ENCODE measurements at regions not wholly inside any gene's neighbourhood (a gene's known extent, or its start where the extent isn't known, plus 50 kb on each side); places are given as distances from the start of the nearest gene placed in this dataset.
"Not testable (repeated sequence)": the region's sequence is repeated elsewhere in the genome, so short reads cannot be mapped to it uniquely, and the experiment has no call there.

DNA sequence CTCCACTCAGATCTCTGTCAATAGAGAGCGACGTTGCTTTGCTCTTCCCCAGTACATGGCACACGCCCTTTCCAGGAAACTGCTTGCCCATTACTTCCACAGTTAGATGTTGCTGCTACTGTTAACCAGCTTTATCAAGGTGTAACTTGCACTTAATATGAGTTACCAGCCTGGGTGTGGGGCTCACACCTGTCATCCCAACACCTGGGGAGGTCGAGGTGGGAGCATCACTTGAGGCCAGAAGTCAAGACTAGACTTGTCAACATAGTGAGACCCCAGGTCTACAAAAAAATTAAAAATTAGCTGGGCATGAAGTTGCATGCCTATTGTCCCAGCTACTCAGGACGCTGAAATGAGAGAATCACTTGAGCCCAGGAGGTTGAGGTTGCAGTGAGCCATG, 177.1 kb upstream of the B3GAT1 start:
- TF ChIP-seq EZH2 (IDR thresholded peaks at IDR 0.05) (no peak), ELF1 (IDR thresholded peaks at IDR 0.05; ENCODE audit: borderline replicate concordance, low read depth) (no peak), FOSL1 (IDR thresholded peaks at IDR 0.05; ENCODE audit: low read depth) (no peak), YY1 (IDR thresholded peaks at IDR 0.05; ENCODE audit: extremely low read depth, insufficient replicate concordance, low read depth, low read length) (no peak), TCF7L2 (IDR thresholded peaks at IDR 0.05; ENCODE audit: borderline replicate concordance, extremely low read depth, insufficient read depth, insufficient read length) (no peak), POLR2A (IDR thresholded peaks at IDR 0.05; ENCODE audit: borderline replicate concordance, extremely low read depth, insufficient read depth, insufficient read length) (no peak), CEBPB (IDR thresholded peaks at IDR 0.05; ENCODE audit: low read depth) (no peak), SRF (IDR thresholded peaks at IDR 0.05; ENCODE audit: low read depth) (no peak), ZFX (IDR thresholded peaks at IDR 0.05) (no peak), JUND (IDR thresholded peaks at IDR 0.05) (no peak), EZH2phosphoT487 (IDR thresholded peaks at IDR 0.05; ENCODE audit: borderline replicate concordance) (no peak), SIN3A (IDR thresholded peaks at IDR 0.05; ENCODE audit: low read depth) (no peak)
- TF ChIP-seq, protein P1, sequence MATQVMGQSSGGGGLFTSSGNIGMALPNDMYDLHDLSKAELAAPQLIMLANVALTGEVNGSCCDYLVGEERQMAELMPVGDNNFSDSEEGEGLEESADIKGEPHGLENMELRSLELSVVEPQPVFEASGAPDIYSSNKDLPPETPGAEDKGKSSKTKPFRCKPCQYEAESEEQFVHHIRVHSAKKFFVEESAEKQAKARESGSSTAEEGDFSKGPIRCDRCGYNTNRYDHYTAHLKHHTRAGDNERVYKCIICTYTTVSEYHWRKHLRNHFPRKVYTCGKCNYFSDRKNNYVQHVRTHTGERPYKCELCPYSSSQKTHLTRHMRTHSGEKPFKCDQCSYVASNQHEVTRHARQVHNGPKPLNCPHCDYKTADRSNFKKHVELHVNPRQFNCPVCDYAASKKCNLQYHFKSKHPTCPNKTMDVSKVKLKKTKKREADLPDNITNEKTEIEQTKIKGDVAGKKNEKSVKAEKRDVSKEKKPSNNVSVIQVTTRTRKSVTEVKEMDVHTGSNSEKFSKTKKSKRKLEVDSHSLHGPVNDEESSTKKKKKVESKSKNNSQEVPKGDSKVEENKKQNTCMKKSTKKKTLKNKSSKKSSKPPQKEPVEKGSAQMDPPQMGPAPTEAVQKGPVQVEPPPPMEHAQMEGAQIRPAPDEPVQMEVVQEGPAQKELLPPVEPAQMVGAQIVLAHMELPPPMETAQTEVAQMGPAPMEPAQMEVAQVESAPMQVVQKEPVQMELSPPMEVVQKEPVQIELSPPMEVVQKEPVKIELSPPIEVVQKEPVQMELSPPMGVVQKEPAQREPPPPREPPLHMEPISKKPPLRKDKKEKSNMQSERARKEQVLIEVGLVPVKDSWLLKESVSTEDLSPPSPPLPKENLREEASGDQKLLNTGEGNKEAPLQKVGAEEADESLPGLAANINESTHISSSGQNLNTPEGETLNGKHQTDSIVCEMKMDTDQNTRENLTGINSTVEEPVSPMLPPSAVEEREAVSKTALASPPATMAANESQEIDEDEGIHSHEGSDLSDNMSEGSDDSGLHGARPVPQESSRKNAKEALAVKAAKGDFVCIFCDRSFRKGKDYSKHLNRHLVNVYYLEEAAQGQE (IDR thresholded peaks at IDR 0.05; ENCODE audit: low read depth) = no peak
- Histone ChIP-seq H3K27me3 (ENCODE audit: insufficient read depth, low read length) (peaks cover 26% of the 10 kb centered on the region), H2AFZ (ENCODE audit: low read depth, low read length, poor library complexity, severe bottlenecking) (no peak overlapping the region), H3K4me3 (replicated peaks in 1 of 2; ENCODE audit: low read depth in 1 of 2, low read length in 2 of 2) (no peak overlapping the region), H4K20me1 (ENCODE audit: insufficient read depth) (no peaks in the 10 kb centered on the region), H3K9me3 (ENCODE audit: control insufficient read depth in 1 of 2, insufficient read depth in 1 of 2, low read depth in 1 of 2, low read length in 2 of 2) (no peaks in the 10 kb centered on the region), H3K4me2 (ENCODE audit: low read length) (no peak overlapping the region), H3K27ac (ENCODE audit: low read depth, low read length) (no peak overlapping the region), H3K9ac (ENCODE audit: low read length) (no peak overlapping the region), H3K79me2 (ENCODE audit: insufficient read depth, low read length) (no peaks in the 10 kb centered on the region), H3K36me3 (ENCODE audit: control insufficient read depth in 1 of 2, insufficient read depth in 2 of 2, low read length in 2 of 2) (no peaks in the 10 kb centered on the region), H3K4me1 (ENCODE audit: control insufficient read depth in 1 of 2, insufficient read depth in 2 of 2, low read length in 2 of 2) (no peaks in the 10 kb centered on the region), H3K9me2 (ENCODE audit: insufficient read depth) (no peaks in the 10 kb centered on the region)
- ChIA-PET POLR2A (no interaction called here), RAD21 (ENCODE audit: low non-redundant PET in 1 of 2, low total read pairs in 2 of 2, uncharacterized antibody in 2 of 2, unreplicated experiment in 2 of 2) (no interaction called here), CTCF (no interaction called here)
- BruUV-seq (replicated peaks) = no TSS peak
- intact Hi-C loops (cut with micrococcal nuclease) = no loop called here
- ATAC-seq (no peak), DNase-seq (ENCODE audit: low read depth, low spot score) (no peak)

DNA sequence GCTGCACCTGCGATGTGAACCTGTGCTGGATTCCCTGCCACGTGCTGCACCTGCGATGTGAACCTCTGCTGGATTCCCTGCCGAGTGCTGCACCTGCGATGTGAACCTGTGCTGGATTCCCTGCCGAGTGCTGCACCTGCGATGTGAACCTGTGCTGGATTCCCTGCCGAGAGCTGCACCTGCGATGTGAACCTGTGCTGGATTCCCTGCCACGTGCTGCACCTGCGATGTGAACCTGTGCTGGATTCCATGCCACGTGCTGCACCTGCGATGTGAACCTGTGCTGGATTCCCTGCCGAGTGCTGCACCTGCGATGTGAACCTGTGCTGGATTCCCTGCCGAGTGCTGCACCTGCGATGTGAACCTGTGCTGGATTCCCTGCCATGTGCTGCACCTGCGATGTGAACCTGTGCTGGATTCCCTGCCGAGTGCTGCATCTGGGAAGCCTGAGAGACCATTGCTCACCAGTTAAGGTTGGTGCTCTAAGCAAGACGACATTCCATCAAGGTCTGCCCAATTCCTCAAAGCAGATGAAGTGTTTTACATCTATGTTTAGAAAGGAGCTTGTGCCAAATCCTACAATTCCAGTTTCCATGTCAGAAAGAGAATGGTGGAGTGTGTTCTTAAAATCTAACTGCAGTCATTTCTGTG, 176.5 kb upstream of the B3GAT1 start:
- CTCF ChIA-PET = not testable (repeated sequence)

More for the DNA sequence above, 176.5 kb upstream of the B3GAT1 start:
- H3K4me2 ChIP-seq (ENCODE audit: low read length); H3K27ac ChIP-seq (ENCODE audit: low read depth, low read length); DNase-seq (ENCODE audit: low read depth, low spot score); BruUV-seq (replicated peaks); H3K79me2 ChIP-seq (ENCODE audit: insufficient read depth, low read length); H3K9me3 ChIP-seq (ENCODE audit: control insufficient read depth in 1 of 2, insufficient read depth in 1 of 2, low read depth in 1 of 2, low read length in 2 of 2); RAD21 ChIA-PET (ENCODE audit: low non-redundant PET in 1 of 2, low total read pairs in 2 of 2, uncharacterized antibody in 2 of 2, unreplicated experiment in 2 of 2); H3K9ac ChIP-seq (ENCODE audit: low read length); H3K4me1 ChIP-seq (ENCODE audit: control insufficient read depth in 1 of 2, insufficient read depth in 2 of 2, low read length in 2 of 2); H4K20me1 ChIP-seq (ENCODE audit: insufficient read depth); H2AFZ ChIP-seq (ENCODE audit: low read depth, low read length, poor library complexity, severe bottlenecking); H3K36me3 ChIP-seq (ENCODE audit: control insufficient read depth in 1 of 2, insufficient read depth in 2 of 2, low read length in 2 of 2); H3K4me3 ChIP-seq (replicated peaks in 1 of 2; ENCODE audit: low read depth in 1 of 2, low read length in 2 of 2); ATAC-seq; intact Hi-C loops (cut with micrococcal nuclease); H3K9me2 ChIP-seq (ENCODE audit: insufficient read depth); POLR2A ChIA-PET: not testable (repeated sequence)
- peaks cover 26% of the 10 kb centered on the region for H3K27me3 ChIP-seq (ENCODE audit: insufficient read depth, low read length)

All from HCT116 (cell line).